ENCODE measurements at regions not wholly inside any gene's neighbourhood (a gene's known extent, or its start where the extent isn't known, plus 50 kb on each side); places are given as distances from the start of the nearest gene placed in this dataset.

- TF ChIP-seq CTCF (IDR thresholded peaks at IDR 0.05; ENCODE audit: insufficient read depth, low read depth, low read length), result no peak
- no peak overlapping the region for H3K4me3 ChIP-seq (ENCODE audit: low read depth, low read length)
- DNase-seq (ENCODE audit: low read depth), result no peak
Measured at GRCh38 chr3:117404141-117404540, 694.6 kb downstream of the TUSC7 start.

GRCh38 chr3:117404730-117405129 lies 695.2 kb downstream of the TUSC7 start:
- H3K4me3 ChIP-seq (ENCODE audit: low read depth, low read length), result no peak overlapping the region
- TF ChIP-seq CTCF (IDR thresholded peaks at IDR 0.05; ENCODE audit: insufficient read depth, low read depth, low read length), result no peak
- no peak for DNase-seq (ENCODE audit: low read depth)

- H3K4me3 ChIP-seq (ENCODE audit: low read depth, low read length), result no peak overlapping the region
- DNase-seq (ENCODE audit: low read depth), result no peak
- TF ChIP-seq CTCF (IDR thresholded peaks at IDR 0.05; ENCODE audit: insufficient read depth, low read depth, low read length), result no peak
Measured at GRCh38 chr3:117405359-117405758, 695.8 kb downstream of the TUSC7 start.

GRCh38 chr3:117407317-117407716 lies 697.7 kb downstream of the TUSC7 start:
- no peak for DNase-seq (ENCODE audit: low read depth)
- TF ChIP-seq CTCF (IDR thresholded peaks at IDR 0.05; ENCODE audit: insufficient read depth, low read depth, low read length), result peak; percentile 23
- no peak overlapping the region for H3K4me3 ChIP-seq (ENCODE audit: low read depth, low read length)

GRCh38 chr3:117408811-117409210 lies 699.2 kb downstream of the TUSC7 start:
- TF ChIP-seq CTCF (IDR thresholded peaks at IDR 0.05; ENCODE audit: insufficient read depth, low read depth, low read length), result no peak
- no peak overlapping the region for H3K4me3 ChIP-seq (ENCODE audit: low read depth, low read length)
- no peak for DNase-seq (ENCODE audit: low read depth)

GRCh38 chr3:117409256-117409655 lies 699.7 kb downstream of the TUSC7 start:
- TF ChIP-seq CTCF (IDR thresholded peaks at IDR 0.05; ENCODE audit: insufficient read depth, low read depth, low read length), result no peak
- no peak for DNase-seq (ENCODE audit: low read depth)
- H3K4me3 ChIP-seq (ENCODE audit: low read depth, low read length), result no peak overlapping the region

GRCh38 chr3:117409701-117410459 lies 700.3 kb downstream of the TUSC7 start:
- peak; percentile 3 for DNase-seq (ENCODE audit: low read depth)
- no peak for TF ChIP-seq CTCF (IDR thresholded peaks at IDR 0.05; ENCODE audit: insufficient read depth, low read depth, low read length)
- no peak overlapping the region for H3K4me3 ChIP-seq (ENCODE audit: low read depth, low read length)
